ENCODE measurements at regions not wholly inside any gene's neighbourhood (a gene's known extent, or its start where the extent isn't known, plus 50 kb on each side); places are given as distances from the start of the nearest gene placed in this dataset.

- TF ChIP-seq POLR2A (IDR thresholded peaks at IDR 0.05; ENCODE audit: extremely low read depth, insufficient read length) (no peak), CTCF (IDR thresholded peaks at IDR 0.05; ENCODE audit: low read depth, low read length) (no peak), MYC (IDR thresholded peaks at IDR 0.05; ENCODE audit: low read depth, low read length) (no peak), MAX (IDR thresholded peaks at IDR 0.05; ENCODE audit: low read depth, low read length) (no peak)
- H3K4me3 ChIP-seq (ENCODE audit: low read depth, low read length) = no peak overlapping the region
- DNase-seq (ENCODE audit: low read depth) = no peak
Observed at GRCh38 chr3:95310560-95310959, 1247.7 kb downstream of the NSUN3 start.

DNA sequence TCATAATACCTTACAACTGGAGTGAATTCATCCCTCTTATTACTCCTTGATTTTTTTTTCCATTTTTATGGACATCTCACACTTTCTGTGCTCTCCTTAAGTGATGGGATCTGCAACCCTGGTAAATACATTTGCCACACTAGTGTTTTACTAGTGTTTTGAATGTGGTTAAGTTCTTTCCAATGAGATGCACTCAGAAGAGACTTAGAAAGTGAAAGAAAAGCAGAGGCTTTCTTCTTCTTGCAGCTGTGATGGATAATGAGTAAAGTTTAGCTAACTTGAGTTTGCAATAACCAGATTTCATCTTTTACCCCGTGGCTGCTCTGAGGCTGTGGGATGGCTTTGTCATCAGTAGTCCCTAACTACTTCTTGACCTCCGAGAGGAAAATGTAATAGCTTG lies 1248.4 kb downstream of the NSUN3 start:
- H3K4me3 ChIP-seq (ENCODE audit: low read depth, low read length) = no peak overlapping the region
- no peak for DNase-seq (ENCODE audit: low read depth)
- TF ChIP-seq POLR2A (IDR thresholded peaks at IDR 0.05; ENCODE audit: extremely low read depth, insufficient read length) = no peak
- TF ChIP-seq MYC (IDR thresholded peaks at IDR 0.05; ENCODE audit: low read depth, low read length) = no peak
- no peak for TF ChIP-seq CTCF (IDR thresholded peaks at IDR 0.05; ENCODE audit: low read depth, low read length)
- TF ChIP-seq MAX (IDR thresholded peaks at IDR 0.05; ENCODE audit: low read depth, low read length) = no peak

DNA sequence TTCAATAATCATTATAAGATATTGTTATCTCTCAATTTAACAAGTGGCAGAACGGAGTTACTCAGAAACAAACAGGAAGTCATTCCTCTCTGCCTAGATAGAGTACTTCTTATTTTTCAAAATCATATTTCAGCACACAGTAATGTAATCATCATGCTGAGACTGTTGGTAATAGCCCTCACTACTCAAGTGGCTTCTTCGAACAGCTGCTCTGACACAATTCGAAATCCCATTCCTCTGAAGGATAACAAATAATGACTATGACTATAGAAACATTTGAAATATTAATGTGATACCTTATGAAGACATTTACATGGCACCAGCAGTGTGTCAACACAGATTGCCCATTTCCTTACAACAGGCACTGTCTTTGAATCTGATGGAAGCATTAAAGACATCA lies 1249.8 kb downstream of the NSUN3 start:
- no peak overlapping the region for H3K4me3 ChIP-seq (ENCODE audit: low read depth, low read length)
- TF ChIP-seq POLR2A (IDR thresholded peaks at IDR 0.05; ENCODE audit: extremely low read depth, insufficient read length) (no peak), MAX (IDR thresholded peaks at IDR 0.05; ENCODE audit: low read depth, low read length) (no peak), MYC (IDR thresholded peaks at IDR 0.05; ENCODE audit: low read depth, low read length) (no peak), CTCF (IDR thresholded peaks at IDR 0.05; ENCODE audit: low read depth, low read length) (no peak)
- DNase-seq (ENCODE audit: low read depth) = no peak

GRCh38 chr3:95319921-95320494 lies 1257.1 kb downstream of the NSUN3 start:
- H3K4me3 ChIP-seq (ENCODE audit: low read depth, low read length) = no peak overlapping the region
- TF ChIP-seq CTCF (IDR thresholded peaks at IDR 0.05; ENCODE audit: low read depth, low read length) = no peak
- no peak for TF ChIP-seq MYC (IDR thresholded peaks at IDR 0.05; ENCODE audit: low read depth, low read length)
- no peak for TF ChIP-seq POLR2A (IDR thresholded peaks at IDR 0.05; ENCODE audit: extremely low read depth, insufficient read length)
- no peak for DNase-seq (ENCODE audit: low read depth)

DNA sequence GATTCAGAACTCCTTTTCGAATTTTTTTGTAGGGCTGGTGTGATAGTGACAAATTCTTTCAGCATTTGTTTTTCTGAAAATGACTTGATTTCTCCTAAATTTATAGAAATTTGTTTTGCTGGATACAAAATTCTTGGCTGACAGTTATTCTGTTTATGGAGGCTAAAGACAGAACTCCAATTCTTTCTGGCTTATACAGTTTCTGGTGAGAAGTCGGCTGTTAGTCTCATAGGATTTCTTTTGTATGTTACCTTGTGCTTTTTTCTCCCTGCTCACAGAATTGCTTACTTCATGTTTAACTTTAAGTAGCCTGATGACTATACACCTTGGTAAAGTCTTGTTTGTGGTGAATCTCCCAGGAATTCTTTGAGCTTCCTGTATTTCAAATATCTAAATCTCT lies 1264.6 kb downstream of the NSUN3 start:
- DNase-seq (ENCODE audit: low read depth) = no peak
- TF ChIP-seq MAX (IDR thresholded peaks at IDR 0.05; ENCODE audit: low read depth, low read length) = no peak
- TF ChIP-seq POLR2A (IDR thresholded peaks at IDR 0.05; ENCODE audit: extremely low read depth, insufficient read length) = no peak
- no peak for TF ChIP-seq MYC (IDR thresholded peaks at IDR 0.05; ENCODE audit: low read depth, low read length)
- no peak for TF ChIP-seq CTCF (IDR thresholded peaks at IDR 0.05; ENCODE audit: low read depth, low read length)
- H3K4me3 ChIP-seq (ENCODE audit: low read depth, low read length) = no peak overlapping the region

DNA sequence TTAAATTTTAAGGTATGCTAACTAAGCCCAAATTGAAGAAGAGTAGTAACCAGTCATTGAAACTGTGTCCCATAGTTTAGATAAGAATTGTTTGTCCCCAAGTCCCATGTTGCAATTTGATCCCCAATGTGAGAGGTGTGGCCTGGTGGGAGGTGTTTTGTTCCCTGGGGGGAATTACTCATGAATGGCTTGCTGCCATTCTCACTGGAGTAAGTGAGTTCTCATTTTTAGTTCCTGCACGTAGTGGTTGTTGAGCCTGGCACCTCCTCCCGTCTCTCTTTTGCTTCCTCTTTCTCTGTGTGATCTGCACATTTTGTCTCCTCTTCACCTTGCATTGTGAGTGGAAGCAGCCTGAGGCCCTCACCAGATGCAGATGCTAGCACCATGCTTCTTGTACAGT lies 1271.0 kb downstream of the NSUN3 start:
- peak; percentile 76 for DNase-seq (ENCODE audit: low read depth)

More for the DNA sequence above, 1271.0 kb downstream of the NSUN3 start:
- TF ChIP-seq MAX (IDR thresholded peaks at IDR 0.05; ENCODE audit: low read depth, low read length) (no peak), POLR2A (IDR thresholded peaks at IDR 0.05; ENCODE audit: extremely low read depth, insufficient read length) (no peak), MYC (IDR thresholded peaks at IDR 0.05; ENCODE audit: low read depth, low read length) (no peak), CTCF (IDR thresholded peaks at IDR 0.05; ENCODE audit: low read depth, low read length) (no peak)
- no peak overlapping the region for H3K4me3 ChIP-seq (ENCODE audit: low read depth, low read length)
